ENCODE measurements at regions not wholly inside any gene's neighbourhood (a gene's known extent, or its start where the extent isn't known, plus 50 kb on each side); places are given as distances from the start of the nearest gene placed in this dataset.
"Not testable (repeated sequence)": the region's sequence is repeated elsewhere in the genome, so short reads cannot be mapped to it uniquely, and the experiment has no call there.

- ATAC-seq (ENCODE audit: low read depth) (no peak), DNase-seq (no peak)
- Mint-ChIP-seq H3K27me3 (no peaks in the 10 kb centered on the region), H3K36me3 (no peaks in the 10 kb centered on the region), H3K4me1 (no peaks in the 10 kb centered on the region), H3K4me3 (no peak overlapping the region), H3K27ac (no peak overlapping the region), H3K9me3 (peaks cover 7% of the 10 kb centered on the region)
- POLR2A ChIA-PET = no interaction called here
Observed at GRCh38 chr4:45324455-45325417, 598.4 kb upstream of the GNPDA2 start.

DNA sequence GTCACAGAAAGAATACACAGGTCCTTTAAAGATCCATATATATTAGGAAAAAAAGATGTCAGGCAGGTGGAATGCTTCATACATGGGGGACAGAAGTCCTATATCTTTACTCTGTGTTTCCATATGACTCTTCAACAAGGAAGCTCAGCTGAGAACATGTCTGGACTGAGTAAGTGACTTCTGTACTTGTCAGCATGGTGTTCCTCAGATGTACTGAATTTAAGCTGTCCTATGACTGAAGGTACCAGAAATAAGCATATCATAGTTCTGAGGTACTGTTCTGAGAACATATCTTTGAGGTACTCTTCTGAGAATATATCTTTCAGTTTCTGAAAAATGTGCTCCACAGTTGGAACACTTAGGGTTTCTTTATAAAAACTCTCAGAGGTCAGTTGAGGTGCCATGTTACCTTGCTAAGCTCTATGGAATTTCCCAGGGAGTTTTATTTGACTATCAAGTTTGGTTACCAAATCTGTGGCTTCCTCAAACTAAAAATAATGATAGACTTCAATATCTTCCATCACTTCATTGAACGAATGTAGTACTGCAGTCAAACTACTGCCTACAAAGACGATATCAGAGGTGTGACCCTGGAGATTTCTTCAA is 597.2 kb upstream of the GNPDA2 start:
- DNase-seq = no peak
- ATAC-seq (ENCODE audit: low read depth) = no peak
- Mint-ChIP-seq H3K27ac (no peak overlapping the region), H3K9me3 (peaks cover 5% of the 10 kb centered on the region), H3K36me3 (no peaks in the 10 kb centered on the region), H3K4me1 (no peaks in the 10 kb centered on the region), H3K27me3 (no peaks in the 10 kb centered on the region), H3K4me3 (no peak overlapping the region)
- POLR2A ChIA-PET = no interaction called here

GRCh38 chr4:45317739-45318138 is 591.4 kb upstream of the GNPDA2 start:
- Mint-ChIP-seq H3K27ac (no peak overlapping the region), H3K9me3 (peaks cover 7% of the 10 kb centered on the region), H3K36me3 (no peaks in the 10 kb centered on the region), H3K4me1 (no peaks in the 10 kb centered on the region), H3K27me3 (no peaks in the 10 kb centered on the region), H3K4me3 (no peak overlapping the region)
- POLR2A ChIA-PET = no interaction called here
- ATAC-seq (ENCODE audit: low read depth) = no peak
- no peak for DNase-seq

- DNase-seq (no peak), ATAC-seq (ENCODE audit: low read depth) (no peak)
- Mint-ChIP-seq H3K4me1 (no peaks in the 10 kb centered on the region), H3K27ac (no peak overlapping the region), H3K36me3 (no peaks in the 10 kb centered on the region), H3K4me3 (no peak overlapping the region), H3K9me3 (peaks cover 7% of the 10 kb centered on the region), H3K27me3 (no peaks in the 10 kb centered on the region)
- POLR2A ChIA-PET = no interaction called here
Observed at GRCh38 chr4:45317276-45317675, 590.9 kb upstream of the GNPDA2 start.

- POLR2A ChIA-PET = no interaction called here
- peaks cover 7% of the 10 kb centered on the region for H3K9me3 Mint-ChIP-seq
- ATAC-seq (ENCODE audit: low read depth) (no peak), DNase-seq (no peak)
- no peaks in the 10 kb centered on the region for H3K27me3 Mint-ChIP-seq
- H3K27ac Mint-ChIP-seq = no peak overlapping the region
- H3K36me3 Mint-ChIP-seq = no peaks in the 10 kb centered on the region
- no peak overlapping the region for H3K4me3 Mint-ChIP-seq
- H3K4me1 Mint-ChIP-seq = no peaks in the 10 kb centered on the region
Observed at GRCh38 chr4:45316257-45316656, 589.9 kb upstream of the GNPDA2 start.

- POLR2A ChIA-PET = no interaction called here
- ATAC-seq (ENCODE audit: low read depth) = no peak
Observed at GRCh38 chr4:45302828-45303227, 576.5 kb upstream of the GNPDA2 start.

GRCh38 chr4:45294464-45294863 is 568.1 kb upstream of the GNPDA2 start:
- no peaks in the 10 kb centered on the region for H3K36me3 Mint-ChIP-seq
- H3K4me1 Mint-ChIP-seq = no peaks in the 10 kb centered on the region
- no peaks in the 10 kb centered on the region for H3K27me3 Mint-ChIP-seq
- H3K4me3 Mint-ChIP-seq = no peak overlapping the region
- no peak overlapping the region for H3K27ac Mint-ChIP-seq
- ATAC-seq (ENCODE audit: low read depth) (no peak), DNase-seq (no peak)
- POLR2A ChIA-PET = no interaction called here
- H3K9me3 Mint-ChIP-seq = peaks cover 6% of the 10 kb centered on the region

More at GRCh38 chr4:45302828-45303227, 576.5 kb upstream of the GNPDA2 start:
- Mint-ChIP-seq H3K27ac (no peak overlapping the region), H3K9me3 (peaks cover 3% of the 10 kb centered on the region), H3K4me3 (no peak overlapping the region), H3K36me3 (no peaks in the 10 kb centered on the region), H3K27me3 (no peaks in the 10 kb centered on the region), H3K4me1 (no peaks in the 10 kb centered on the region)
- no peak for DNase-seq

GRCh38 chr4:45293335-45293734 is 567.0 kb upstream of the GNPDA2 start:
- Mint-ChIP-seq H3K4me1 (no peaks in the 10 kb centered on the region), H3K9me3 (peaks cover 7% of the 10 kb centered on the region), H3K36me3 (no peaks in the 10 kb centered on the region), H3K4me3 (no peak overlapping the region), H3K27me3 (no peaks in the 10 kb centered on the region), H3K27ac (no peak overlapping the region)
- DNase-seq (no peak), ATAC-seq (ENCODE audit: low read depth) (no peak)
- POLR2A ChIA-PET = no interaction called here

GRCh38 chr4:45292844-45293243 is 566.5 kb upstream of the GNPDA2 start:
- Mint-ChIP-seq H3K27ac (no peak overlapping the region), H3K27me3 (no peaks in the 10 kb centered on the region), H3K4me1 (no peaks in the 10 kb centered on the region), H3K4me3 (no peak overlapping the region), H3K36me3 (no peaks in the 10 kb centered on the region), H3K9me3 (peaks cover 7% of the 10 kb centered on the region)
- DNase-seq (no peak), ATAC-seq (ENCODE audit: low read depth) (no peak)
- POLR2A ChIA-PET = no interaction called here

DNA sequence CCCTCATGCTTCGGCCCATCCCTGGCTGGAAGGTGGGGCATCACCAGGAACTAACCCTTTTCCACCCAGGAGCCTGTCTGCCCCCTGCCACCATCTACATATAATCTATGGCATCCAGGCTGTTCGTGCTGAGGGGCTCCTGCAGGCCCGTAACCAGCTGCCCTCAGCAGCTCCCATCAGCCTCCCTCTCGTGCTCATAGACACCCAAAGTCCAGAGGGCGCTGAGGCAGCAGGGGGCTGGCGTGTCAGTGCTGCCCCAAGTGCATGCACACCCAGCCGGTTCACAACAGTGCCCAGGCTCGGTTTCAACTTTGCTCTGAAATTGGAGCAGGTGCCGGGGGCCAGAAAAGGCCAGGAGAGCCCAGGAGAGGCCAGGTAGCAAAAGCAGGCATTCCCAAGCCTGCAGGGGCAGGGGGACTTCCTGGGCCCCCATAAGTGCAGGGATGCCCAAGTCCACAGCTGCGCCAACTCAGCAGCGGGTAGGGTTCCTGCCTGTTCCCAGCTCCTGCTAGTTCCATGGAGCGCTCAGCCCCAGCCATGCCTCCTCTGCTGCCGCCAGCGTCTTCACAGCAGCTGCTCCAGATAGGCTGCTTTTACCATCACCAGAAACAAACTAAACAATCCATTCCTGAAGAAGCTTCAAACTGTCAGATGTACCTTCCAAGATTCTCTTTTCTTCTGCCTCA is 558.2 kb upstream of the GNPDA2 start:
- POLR2A ChIA-PET = no interaction called here

DNA sequence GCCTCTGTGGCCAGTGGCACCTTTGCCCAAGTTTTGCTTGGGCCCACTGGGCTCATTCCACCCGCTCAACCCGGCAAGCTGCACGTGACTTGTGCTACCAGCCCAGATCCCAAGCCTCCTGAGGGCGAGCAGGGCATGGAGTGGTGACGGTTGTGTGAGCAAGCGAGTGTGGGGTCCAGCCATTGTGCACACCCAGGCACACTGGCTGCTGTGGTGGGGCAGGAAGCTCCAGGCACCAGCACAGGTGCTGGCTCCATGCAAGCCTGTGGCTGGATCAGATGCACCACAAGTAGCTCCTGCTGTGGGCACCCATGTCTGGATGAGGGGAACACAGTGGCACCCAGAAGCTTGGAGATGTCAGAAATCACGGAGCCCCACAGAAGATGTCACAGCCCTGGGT is 557.0 kb upstream of the GNPDA2 start:
- H3K4me1 Mint-ChIP-seq = no peaks in the 10 kb centered on the region
- ATAC-seq (ENCODE audit: low read depth) (no peak), DNase-seq (no peak)
- no peaks in the 10 kb centered on the region for H3K27me3 Mint-ChIP-seq
- POLR2A ChIA-PET = no interaction called here
- no peak overlapping the region for H3K4me3 Mint-ChIP-seq
- H3K36me3 Mint-ChIP-seq = no peaks in the 10 kb centered on the region
- no peak overlapping the region for H3K27ac Mint-ChIP-seq
- peaks cover 5% of the 10 kb centered on the region for H3K9me3 Mint-ChIP-seq

More for the DNA sequence above, 558.2 kb upstream of the GNPDA2 start:
- Mint-ChIP-seq H3K36me3 (no peaks in the 10 kb centered on the region), H3K4me1 (no peaks in the 10 kb centered on the region), H3K9me3 (peaks cover 6% of the 10 kb centered on the region), H3K27ac (no peak overlapping the region), H3K4me3 (no peak overlapping the region), H3K27me3 (no peaks in the 10 kb centered on the region)
- DNase-seq (no peak), ATAC-seq (ENCODE audit: low read depth) (no peak)

- ATAC-seq (ENCODE audit: low read depth) = no peak
- Mint-ChIP-seq H3K27ac (no peak overlapping the region), H3K9me3 (peaks cover 2% of the 10 kb centered on the region), H3K4me1 (no peaks in the 10 kb centered on the region), H3K4me3 (no peak overlapping the region), H3K27me3 (no peaks in the 10 kb centered on the region), H3K36me3 (no peaks in the 10 kb centered on the region)
- no peak for DNase-seq
- POLR2A ChIA-PET = no interaction called here
Observed at GRCh38 chr4:45280121-45280520, 553.8 kb upstream of the GNPDA2 start.

GRCh38 chr4:45275862-45276261 is 549.5 kb upstream of the GNPDA2 start:
- Mint-ChIP-seq H3K9me3 (no peaks in the 10 kb centered on the region), H3K4me3 (no peak overlapping the region), H3K27me3 (no peaks in the 10 kb centered on the region), H3K4me1 (no peaks in the 10 kb centered on the region), H3K36me3 (no peaks in the 10 kb centered on the region), H3K27ac (no peak overlapping the region)
- DNase-seq (no peak), ATAC-seq (ENCODE audit: low read depth) (no peak)
- POLR2A ChIA-PET = no interaction called here

DNA sequence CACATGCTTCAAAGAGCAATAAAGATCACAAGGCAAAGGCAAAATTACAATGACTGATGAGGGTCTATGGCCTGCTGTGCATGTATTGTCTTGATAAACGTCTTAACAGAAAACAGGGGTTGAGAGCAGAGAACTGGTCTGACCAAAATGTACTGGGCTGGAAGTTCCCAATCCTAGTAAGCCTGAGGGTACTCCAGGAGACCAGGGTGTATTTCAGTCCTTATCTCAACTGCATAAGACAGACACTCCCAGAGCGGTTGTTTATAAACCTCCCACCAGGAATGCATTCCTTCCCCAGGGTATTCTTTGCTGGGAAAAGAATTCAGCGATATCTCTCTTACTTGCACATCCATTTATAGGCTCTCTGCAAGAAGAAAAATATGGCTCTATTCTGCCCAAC is 521.8 kb upstream of the GNPDA2 start:
- POLR2A ChIA-PET; DNase-seq; H3K4me3 Mint-ChIP-seq; H3K27me3 Mint-ChIP-seq; H3K27ac Mint-ChIP-seq; H3K36me3 Mint-ChIP-seq; ATAC-seq (ENCODE audit: low read depth); H3K9me3 Mint-ChIP-seq; H3K4me1 Mint-ChIP-seq: not testable (repeated sequence)
